ENCODE measurements at regions not wholly inside any gene's neighbourhood (a gene's known extent, or its start where the extent isn't known, plus 50 kb on each side); places are given as distances from the start of the nearest gene placed in this dataset.
"Not testable (repeated sequence)": the region's sequence is repeated elsewhere in the genome, so short reads cannot be mapped to it uniquely, and the experiment has no call there.

GRCh38 chr6:26271668-26272024 is 93.4 kb upstream of the BTN3A2 start:
- H3K27me3 ChIP-seq (ENCODE audit: insufficient read depth, low read length) = no peaks in the 10 kb centered on the region
- under 1% methylated on average over 9 of the region's 9 CpGs for WGBS
- H3K36me3 ChIP-seq (ENCODE audit: insufficient read depth, low read length) = no peaks in the 10 kb centered on the region
- peaks cover 34% of the 10 kb centered on the region for H3K4me1 ChIP-seq (ENCODE audit: insufficient read depth, low read length)
- no peaks in the 10 kb centered on the region for H3K9me3 ChIP-seq (ENCODE audit: insufficient read depth, low read depth, low read length)
- peak overlapping the region; percentile 65 for H3K4me3 ChIP-seq (ENCODE audit: low read length)
- H3K27ac ChIP-seq (ENCODE audit: low read depth, low read length) = peak overlapping the region; percentile 95
- peak overlapping the region; percentile 97 for H3K9ac ChIP-seq (ENCODE audit: low read depth, low read length)

- Histone ChIP-seq H3K9me3 (ENCODE audit: insufficient read depth, low read depth, low read length) (no peaks in the 10 kb centered on the region), H3K4me1 (ENCODE audit: insufficient read depth, low read length) (peaks cover 34% of the 10 kb centered on the region), H3K36me3 (ENCODE audit: insufficient read depth, low read length) (no peaks in the 10 kb centered on the region), H3K27me3 (ENCODE audit: insufficient read depth, low read length) (no peaks in the 10 kb centered on the region), H3K27ac (ENCODE audit: low read depth, low read length) (peak overlapping the region; percentile 95), H3K9ac (ENCODE audit: low read depth, low read length) (peak overlapping the region; percentile 97), H3K4me3 (ENCODE audit: low read length) (peak overlapping the region; percentile 65)
- WGBS = under 1% methylated on average over 30 of the region's 31 CpGs
These were observed 92.8 kb upstream of the BTN3A2 start for GRCh38 chr6:26272171-26272637.

- Histone ChIP-seq H3K27ac (ENCODE audit: low read depth, low read length) (peak overlapping the region; percentile 90), H3K36me3 (ENCODE audit: insufficient read depth, low read length) (no peaks in the 10 kb centered on the region), H3K4me3 (ENCODE audit: low read length) (peak overlapping the region; percentile 65), H3K9me3 (ENCODE audit: insufficient read depth, low read depth, low read length) (no peaks in the 10 kb centered on the region), H3K9ac (ENCODE audit: low read depth, low read length) (peak overlapping the region; percentile 97), H3K27me3 (ENCODE audit: insufficient read depth, low read length) (no peaks in the 10 kb centered on the region), H3K4me1 (ENCODE audit: insufficient read depth, low read length) (peaks cover 30% of the 10 kb centered on the region)
- 9% methylated on average over 19 of the region's 21 CpGs for WGBS
These were observed 91.1 kb upstream of the BTN3A2 start for GRCh38 chr6:26273673-26274588.

- Histone ChIP-seq H3K36me3 (ENCODE audit: insufficient read depth, low read length) (no peaks in the 10 kb centered on the region), H3K27ac (ENCODE audit: low read depth, low read length) (no peak overlapping the region; the same call in 1 of the 2 replicates), H3K27me3 (ENCODE audit: insufficient read depth, low read length) (no peaks in the 10 kb centered on the region), H3K9ac (ENCODE audit: low read depth, low read length) (no peak overlapping the region), H3K4me1 (ENCODE audit: insufficient read depth, low read length) (peaks cover 20% of the 10 kb centered on the region), H3K4me3 (ENCODE audit: low read length) (no peak overlapping the region), H3K9me3 (ENCODE audit: insufficient read depth, low read depth, low read length) (no peaks in the 10 kb centered on the region)
- WGBS = 78% methylated on average over 2 of the region's 2 CpGs
These were observed 89.3 kb upstream of the BTN3A2 start for GRCh38 chr6:26275663-26276062.

GRCh38 chr6:26276841-26277648 is 88.0 kb upstream of the BTN3A2 start:
- H3K36me3 ChIP-seq (ENCODE audit: insufficient read depth, low read length) = no peaks in the 10 kb centered on the region
- H3K27ac ChIP-seq (ENCODE audit: low read depth, low read length) = no peak overlapping the region
- H3K27me3 ChIP-seq (ENCODE audit: insufficient read depth, low read length) = no peaks in the 10 kb centered on the region
- no peaks in the 10 kb centered on the region for H3K9me3 ChIP-seq (ENCODE audit: insufficient read depth, low read depth, low read length)
- peaks cover 20% of the 10 kb centered on the region for H3K4me1 ChIP-seq (ENCODE audit: insufficient read depth, low read length)
- no peak overlapping the region for H3K4me3 ChIP-seq (ENCODE audit: low read length)
- WGBS = 90% methylated on average over 5 of the region's 6 CpGs
- H3K9ac ChIP-seq (ENCODE audit: low read depth, low read length) = no peak overlapping the region

GRCh38 chr6:26278536-26278935 is 86.5 kb upstream of the BTN3A2 start:
- H3K27ac ChIP-seq (ENCODE audit: low read depth, low read length) = no peak overlapping the region
- H3K4me3 ChIP-seq (ENCODE audit: low read length) = no peak overlapping the region
- peaks cover 20% of the 10 kb centered on the region for H3K4me1 ChIP-seq (ENCODE audit: insufficient read depth, low read length)
- no peaks in the 10 kb centered on the region for H3K9me3 ChIP-seq (ENCODE audit: insufficient read depth, low read depth, low read length)
- no peak overlapping the region for H3K9ac ChIP-seq (ENCODE audit: low read depth, low read length)
- no peaks in the 10 kb centered on the region for H3K27me3 ChIP-seq (ENCODE audit: insufficient read depth, low read length)
- no CpG with 5 or more reads among the region's 1 CpG for WGBS
- no peaks in the 10 kb centered on the region for H3K36me3 ChIP-seq (ENCODE audit: insufficient read depth, low read length)

- WGBS = 87% methylated on average over 3 of the region's 5 CpGs
- H3K36me3 ChIP-seq (ENCODE audit: insufficient read depth, low read length) = not testable (repeated sequence)
- peaks cover 18% of the 10 kb centered on the region for H3K4me1 ChIP-seq (ENCODE audit: insufficient read depth, low read length)
These were observed 85.6 kb upstream of the BTN3A2 start for GRCh38 chr6:26279371-26279770.

GRCh38 chr6:26280407-26280806 is 84.6 kb upstream of the BTN3A2 start:
- Histone ChIP-seq H3K9me3 (ENCODE audit: insufficient read depth, low read depth, low read length) (no peaks in the 10 kb centered on the region), H3K27me3 (ENCODE audit: insufficient read depth, low read length) (no peaks in the 10 kb centered on the region), H3K4me3 (ENCODE audit: low read length) (no peak overlapping the region), H3K4me1 (ENCODE audit: insufficient read depth, low read length) (peaks cover 9% of the 10 kb centered on the region), H3K27ac (ENCODE audit: low read depth, low read length) (no peak overlapping the region), H3K9ac (ENCODE audit: low read depth, low read length) (no peak overlapping the region), H3K36me3 (ENCODE audit: insufficient read depth, low read length) (no peaks in the 10 kb centered on the region)
- 81% methylated on average over 1 of the region's 1 CpG for WGBS

More at GRCh38 chr6:26279371-26279770, 85.6 kb upstream of the BTN3A2 start:
- not testable (repeated sequence) for H3K27ac ChIP-seq (ENCODE audit: low read depth, low read length); H3K9me3 ChIP-seq (ENCODE audit: insufficient read depth, low read depth, low read length); H3K4me3 ChIP-seq (ENCODE audit: low read length); H3K27me3 ChIP-seq (ENCODE audit: insufficient read depth, low read length); H3K9ac ChIP-seq (ENCODE audit: low read depth, low read length)

- Histone ChIP-seq H3K4me1 (ENCODE audit: insufficient read depth, low read length) (no peaks in the 10 kb centered on the region), H3K9me3 (ENCODE audit: insufficient read depth, low read depth, low read length) (peaks cover 5% of the 10 kb centered on the region; the same call in 1 of the 2 replicates), H3K9ac (ENCODE audit: low read depth, low read length) (peak overlapping the region; percentile 98), H3K27ac (ENCODE audit: low read depth, low read length) (peak overlapping the region; percentile 94), H3K27me3 (ENCODE audit: insufficient read depth, low read length) (no peaks in the 10 kb centered on the region), H3K36me3 (ENCODE audit: insufficient read depth, low read length) (no peaks in the 10 kb centered on the region), H3K4me3 (ENCODE audit: low read length) (peak overlapping the region; percentile 74)
- 0% methylated on average over 23 of the region's 23 CpGs for WGBS
These were observed 80.4 kb upstream of the BTN3A2 start for GRCh38 chr6:26284537-26285142.

GRCh38 chr6:26285143-26286134 is 79.6 kb upstream of the BTN3A2 start:
- Histone ChIP-seq H3K9ac (ENCODE audit: low read depth, low read length) (peak overlapping the region; percentile 98), H3K4me3 (ENCODE audit: low read length) (peak overlapping the region; percentile 74), H3K36me3 (ENCODE audit: insufficient read depth, low read length) (no peaks in the 10 kb centered on the region), H3K4me1 (ENCODE audit: insufficient read depth, low read length) (no peaks in the 10 kb centered on the region), H3K27ac (ENCODE audit: low read depth, low read length) (peak overlapping the region; percentile 94), H3K27me3 (ENCODE audit: insufficient read depth, low read length) (no peaks in the 10 kb centered on the region), H3K9me3 (ENCODE audit: insufficient read depth, low read depth, low read length) (peaks cover 5% of the 10 kb centered on the region; the same call in 1 of the 2 replicates)
- WGBS = under 1% methylated on average over 44 of the region's 53 CpGs

Measured in HUES64 (cell line).